DMS53 treated with DMSO at 0.1 percent for 48 hours (cell line): ENCODE measurements at regions not wholly inside any gene's neighbourhood (a gene's known extent, or its start where the extent isn't known, plus 50 kb on each side); places are given as distances from the start of the nearest gene placed in this dataset.

Source experiments
- DNase-seq: peaks from one replicate; lab custom pipeline; 2025; ENCODE audit not compliant: unreplicated experiment; lab: John Stamatoyannopoulos, UW

GRCh38 chr4:45985038-45985437 is 138.8 kb downstream of the GABRG1 start:
- no peak for DNase-seq

- no peak for DNase-seq
Measured at GRCh38 chr4:45971108-45971507, 152.7 kb downstream of the GABRG1 start.

- no peak for DNase-seq
Measured at GRCh38 chr4:45957353-45957752, 166.5 kb downstream of the GABRG1 start.

- no peak for DNase-seq
Measured at GRCh38 chr4:45954276-45954675, 169.6 kb downstream of the GABRG1 start.

- DNase-seq, result no peak
Measured at GRCh38 chr4:45951153-45951552, 172.7 kb downstream of the GABRG1 start.

- no peak for DNase-seq
Measured at GRCh38 chr4:45946699-45947098, 177.2 kb downstream of the GABRG1 start.

- peak; percentile 63 for DNase-seq
Measured at GRCh38 chr4:45944000-45944399, 179.9 kb downstream of the GABRG1 start.

- DNase-seq, result no peak
Measured at GRCh38 chr4:45939056-45939455, 184.8 kb downstream of the GABRG1 start.

- no peak for DNase-seq
Measured at GRCh38 chr4:45931154-45931553, 192.7 kb downstream of the GABRG1 start.

GRCh38 chr4:45927641-45928040 is 196.2 kb downstream of the GABRG1 start:
- DNase-seq, result no peak

GRCh38 chr4:45925809-45926208 is 198.0 kb downstream of the GABRG1 start:
- DNase-seq, result no peak

- DNase-seq, result no peak
Measured at GRCh38 chr4:45920861-45921260, 203.0 kb downstream of the GABRG1 start.

GRCh38 chr4:45910511-45910910 is 213.3 kb downstream of the GABRG1 start:
- no peak for DNase-seq

GRCh38 chr4:45897946-45898585 is 225.8 kb downstream of the GABRG1 start:
- no peak for DNase-seq

GRCh38 chr4:45883421-45883820 is 240.4 kb downstream of the GABRG1 start:
- no peak for DNase-seq

- DNase-seq, result no peak
Measured at GRCh38 chr4:45876235-45876890, 247.5 kb downstream of the GABRG1 start.

- DNase-seq, result no peak
Measured at GRCh38 chr4:45869184-45869583, 254.7 kb downstream of the GABRG1 start.

GRCh38 chr4:45865781-45866180 is 258.1 kb downstream of the GABRG1 start:
- no peak for DNase-seq

- DNase-seq, result no peak
Measured at GRCh38 chr4:45855857-45856256, 268.0 kb downstream of the GABRG1 start.

- no peak for DNase-seq
Measured at GRCh38 chr4:45846016-45846415, 277.8 kb downstream of the GABRG1 start.

- no peak for DNase-seq
Measured at GRCh38 chr4:45841791-45842190, 282.1 kb downstream of the GABRG1 start.

GRCh38 chr4:45831692-45832091 is 292.2 kb downstream of the GABRG1 start:
- no peak for DNase-seq

- no peak for DNase-seq
Measured at GRCh38 chr4:45803994-45804393, 319.9 kb downstream of the GABRG1 start.
